ENCODE measurements at regions not wholly inside any gene's neighbourhood (a gene's known extent, or its start where the extent isn't known, plus 50 kb on each side); places are given as distances from the start of the nearest gene placed in this dataset.

GRCh38 chr16:48905632-48906505, 295.9 kb upstream of the N4BP1 start:
- in situ Hi-C loops (cut with MboI; ENCODE audit: low sequenced_read_pairs) = no loop called here

GRCh38 chr16:48904333-48904732, 294.4 kb upstream of the N4BP1 start:
- in situ Hi-C loops (cut with MboI; ENCODE audit: low sequenced_read_pairs) = no loop called here

DNA sequence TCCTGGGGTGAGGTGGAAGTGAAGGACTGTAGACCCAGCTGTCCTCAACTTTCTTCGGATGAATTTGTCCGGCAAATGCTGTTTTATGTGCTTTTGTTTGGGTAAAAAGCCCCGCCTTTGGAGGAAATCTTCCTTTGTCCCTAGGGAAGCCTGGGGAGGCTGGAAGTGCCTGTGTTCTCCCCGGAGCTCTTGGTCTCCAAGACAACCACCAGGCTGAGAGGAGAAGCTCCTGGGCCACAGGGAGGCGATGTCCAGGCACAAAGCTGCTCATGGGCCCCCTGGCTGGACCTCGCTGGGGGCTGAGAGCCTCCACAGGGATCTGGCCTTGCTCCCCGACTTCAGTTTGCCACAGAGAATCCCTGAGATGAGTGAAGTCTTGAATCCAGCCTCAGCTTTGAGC, 293.1 kb upstream of the N4BP1 start:
- in situ Hi-C loops (cut with MboI; ENCODE audit: low sequenced_read_pairs) = no loop called here

DNA sequence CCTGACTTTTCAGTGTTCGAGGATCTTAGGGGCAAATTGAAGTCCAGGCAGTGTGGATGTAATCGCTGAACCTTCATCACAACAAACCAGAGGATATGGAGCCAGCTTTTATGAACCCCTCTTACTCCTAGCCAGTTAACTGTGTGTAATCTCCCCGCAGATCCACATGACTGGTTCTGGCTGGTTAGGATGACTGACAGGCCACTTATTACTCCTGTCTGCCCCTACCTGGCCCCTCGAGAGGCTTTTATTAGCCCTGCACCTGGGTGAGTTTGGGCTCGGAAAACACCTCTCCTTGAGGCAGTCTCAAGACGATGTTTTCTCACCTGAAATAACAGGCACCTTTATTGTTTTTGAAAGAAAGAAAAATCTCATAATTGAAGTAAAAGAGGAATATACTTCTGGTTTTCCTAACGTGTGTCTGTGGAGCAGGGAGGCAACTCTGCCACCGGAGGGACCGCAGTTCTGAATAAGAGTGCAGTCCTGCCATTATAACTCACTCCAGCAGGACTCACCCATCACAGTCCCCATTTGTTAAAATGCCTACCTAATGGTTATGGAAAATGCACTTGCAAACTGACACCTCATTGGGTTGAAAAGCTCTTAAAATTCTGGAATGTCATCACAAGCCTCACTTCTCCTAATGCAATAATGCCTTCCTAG, 291.9 kb upstream of the N4BP1 start:
- in situ Hi-C loops (cut with MboI; ENCODE audit: low sequenced_read_pairs) = no loop called here

DNA sequence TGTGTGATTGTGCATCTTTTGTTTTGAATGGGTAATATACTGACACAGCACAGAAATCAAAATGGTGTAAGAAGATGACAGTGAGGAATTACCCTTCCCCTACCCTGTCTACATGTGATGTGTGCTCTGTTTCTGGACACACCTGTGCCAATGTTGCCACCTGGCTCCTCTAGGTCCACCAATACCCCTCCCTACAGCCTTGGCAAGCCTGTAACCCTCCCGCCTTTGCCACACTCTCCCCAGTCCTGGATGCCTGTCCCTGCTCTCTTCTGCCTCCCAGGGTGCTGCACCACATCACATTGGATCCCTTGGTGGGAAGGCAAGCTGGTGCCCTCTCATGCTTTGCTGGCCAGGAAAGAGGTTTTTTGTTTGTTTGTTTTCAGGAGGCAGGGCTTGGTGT, 289.5 kb upstream of the N4BP1 start:
- in situ Hi-C loops (cut with MboI; ENCODE audit: low sequenced_read_pairs) = no loop called here

DNA sequence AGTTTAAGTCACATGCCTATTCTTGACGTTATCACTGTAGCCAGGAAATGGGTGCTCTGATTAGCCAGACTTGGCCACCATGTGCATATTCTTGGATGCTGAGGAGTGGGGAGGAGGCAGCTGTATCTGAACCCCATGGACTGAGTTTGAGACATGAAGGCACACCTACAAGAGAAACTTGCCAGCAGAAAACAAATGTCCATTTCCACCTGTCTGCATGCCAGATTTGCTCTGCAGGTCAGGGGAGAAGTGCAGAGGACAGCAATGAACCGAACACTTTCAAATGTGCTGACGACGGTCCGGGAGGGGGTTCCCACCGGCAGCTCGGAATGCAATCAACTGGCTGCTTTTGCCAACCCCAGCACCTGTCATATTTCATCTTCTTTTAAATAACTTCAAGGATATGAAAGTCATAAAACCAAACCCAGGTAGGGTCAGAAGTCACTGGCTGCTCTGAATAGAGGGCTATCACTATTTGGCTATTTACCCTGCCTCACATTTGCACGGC, 287.8 kb upstream of the N4BP1 start:
- in situ Hi-C loops (cut with MboI; ENCODE audit: low sequenced_read_pairs) = no loop called here

GRCh38 chr16:48895142-48895541, 285.2 kb upstream of the N4BP1 start:
- in situ Hi-C loops (cut with MboI; ENCODE audit: low sequenced_read_pairs) = no loop called here

DNA sequence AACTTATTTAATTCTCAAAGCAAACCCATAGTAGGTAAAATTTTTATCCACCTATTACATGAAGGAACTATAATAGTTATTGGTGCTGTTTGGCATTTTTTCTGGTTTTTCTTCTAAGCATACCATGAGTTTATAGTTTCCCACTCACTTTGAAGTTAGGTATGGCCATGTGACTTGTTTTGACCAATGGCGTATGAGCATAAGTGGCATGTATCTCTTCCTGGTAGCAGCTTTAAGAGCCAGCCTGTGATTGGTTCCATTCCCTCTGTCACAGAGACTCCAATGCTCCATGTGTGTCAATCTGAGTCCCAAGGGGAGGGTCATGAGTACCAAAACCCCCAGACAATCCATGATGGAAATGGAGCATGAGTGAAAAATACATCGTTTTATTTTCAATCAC, 282.9 kb upstream of the N4BP1 start:
- in situ Hi-C loops (cut with MboI; ENCODE audit: low sequenced_read_pairs) = no loop called here

DNA sequence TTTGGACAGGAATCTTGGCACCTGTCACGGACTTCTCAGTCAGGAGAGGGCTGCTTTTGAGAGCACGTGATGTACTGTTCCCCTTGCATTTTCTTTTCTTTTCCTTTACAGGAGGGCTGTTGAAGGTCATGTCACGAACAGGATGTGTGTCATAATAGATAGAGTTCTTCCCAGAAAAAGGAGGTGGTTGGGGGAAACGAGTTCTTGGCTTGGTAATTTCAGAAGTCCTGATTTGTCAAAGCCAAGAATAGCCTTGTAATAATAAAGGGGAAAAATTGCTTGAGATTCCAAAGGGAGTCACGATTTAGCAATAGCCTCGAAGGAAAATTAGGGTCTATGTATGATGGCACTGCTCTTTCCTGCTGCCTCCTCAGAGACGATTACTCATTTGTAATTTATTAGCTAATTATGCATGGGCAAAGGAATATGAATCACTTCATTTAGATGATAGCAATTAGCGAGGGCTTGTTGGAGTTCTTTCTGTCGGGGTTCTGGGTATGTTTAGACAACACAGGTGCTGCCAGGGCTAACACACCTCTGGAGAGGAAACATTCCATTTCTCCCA, 277.7 kb upstream of the N4BP1 start:
- in situ Hi-C loops (cut with MboI; ENCODE audit: low sequenced_read_pairs) = no loop called here

DNA sequence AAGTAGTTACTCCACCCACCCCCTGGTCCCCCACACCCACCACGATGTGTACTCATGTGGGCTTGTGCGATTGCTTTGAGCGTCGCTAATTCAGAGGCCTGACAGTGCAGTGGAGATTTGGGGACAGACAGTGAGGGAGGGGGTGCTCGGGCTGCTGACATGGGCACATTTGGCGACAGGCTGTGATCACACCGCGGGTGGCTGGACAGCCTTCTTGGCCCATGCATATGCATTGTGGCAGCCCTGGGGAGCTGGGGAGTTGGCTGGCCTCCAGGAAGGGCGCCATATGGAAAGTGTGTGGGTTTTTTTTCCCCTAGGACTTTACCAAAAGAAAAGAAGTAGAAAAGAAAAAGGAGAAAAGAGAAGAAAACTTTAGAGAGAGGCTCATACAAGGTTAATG, 275.5 kb upstream of the N4BP1 start:
- in situ Hi-C loops (cut with MboI; ENCODE audit: low sequenced_read_pairs) = no loop called here

DNA sequence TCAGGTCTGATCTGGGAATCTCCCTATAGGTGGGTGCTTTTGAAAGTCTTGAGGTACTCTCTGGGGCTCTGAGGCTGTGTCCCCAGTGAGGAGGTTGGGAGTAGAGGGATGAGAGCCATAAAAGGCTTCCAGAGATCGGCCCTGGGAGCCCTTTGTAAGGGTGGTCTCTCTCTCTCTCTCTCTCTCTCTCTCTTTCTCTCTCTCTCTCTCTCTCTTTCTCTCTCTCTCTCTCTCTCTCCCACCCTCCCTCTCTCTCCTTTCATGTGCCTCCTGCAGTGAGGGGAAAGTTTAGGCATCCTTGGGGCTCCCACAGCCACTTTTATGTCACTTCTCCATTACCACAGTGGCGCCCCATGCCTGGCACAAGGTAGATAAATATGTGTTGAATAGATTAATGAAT, 271.3 kb upstream of the N4BP1 start:
- in situ Hi-C loops (cut with MboI; ENCODE audit: low sequenced_read_pairs) = no loop called here

DNA sequence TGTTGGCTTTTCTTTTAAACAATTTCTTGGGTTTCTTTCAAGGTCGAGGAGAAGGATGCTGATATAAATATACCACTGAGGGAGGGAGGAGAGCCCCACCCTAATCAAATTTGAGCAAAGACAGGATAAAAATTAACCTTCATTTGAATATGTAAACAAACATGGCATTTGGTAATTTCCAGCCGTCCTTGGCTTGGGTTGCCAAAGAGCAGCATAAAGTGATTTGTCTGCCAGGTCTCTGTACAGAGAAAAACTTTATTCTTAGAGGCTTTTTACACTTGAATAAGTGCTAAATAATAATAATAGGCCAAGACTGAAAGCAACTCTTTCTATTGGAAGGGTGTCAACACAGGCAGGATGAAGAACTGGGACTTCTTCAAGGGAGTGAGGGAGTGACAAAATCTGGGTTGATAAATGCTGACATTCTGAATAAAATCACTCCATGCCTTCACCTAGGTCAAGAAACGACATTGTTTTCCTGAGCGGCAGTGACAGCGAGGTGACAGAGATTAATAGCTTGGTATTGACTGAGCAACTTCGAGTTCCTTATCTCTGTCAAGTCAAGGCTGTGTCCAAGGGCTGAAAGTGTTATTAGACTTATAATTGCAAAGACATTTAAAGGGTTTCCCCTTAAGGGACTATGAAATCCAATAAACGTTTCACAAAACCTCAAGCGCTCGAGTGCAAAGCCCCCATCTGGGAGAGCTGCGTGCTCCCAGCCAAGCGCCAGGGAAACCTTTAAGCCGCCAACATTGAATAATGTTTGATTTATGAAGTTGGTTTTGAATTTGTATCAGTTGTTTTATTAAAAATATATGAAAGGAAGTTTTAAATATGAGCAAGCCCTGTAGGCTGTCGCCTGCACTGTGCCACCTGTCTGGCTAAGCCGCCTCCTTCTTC, 269.5 kb upstream of the N4BP1 start:
- in situ Hi-C loops (cut with MboI; ENCODE audit: low sequenced_read_pairs) = no loop called here

- in situ Hi-C loops (cut with MboI; ENCODE audit: low sequenced_read_pairs) = no loop called here
Measured at GRCh38 chr16:48877946-48878345, 268.0 kb upstream of the N4BP1 start.

DNA sequence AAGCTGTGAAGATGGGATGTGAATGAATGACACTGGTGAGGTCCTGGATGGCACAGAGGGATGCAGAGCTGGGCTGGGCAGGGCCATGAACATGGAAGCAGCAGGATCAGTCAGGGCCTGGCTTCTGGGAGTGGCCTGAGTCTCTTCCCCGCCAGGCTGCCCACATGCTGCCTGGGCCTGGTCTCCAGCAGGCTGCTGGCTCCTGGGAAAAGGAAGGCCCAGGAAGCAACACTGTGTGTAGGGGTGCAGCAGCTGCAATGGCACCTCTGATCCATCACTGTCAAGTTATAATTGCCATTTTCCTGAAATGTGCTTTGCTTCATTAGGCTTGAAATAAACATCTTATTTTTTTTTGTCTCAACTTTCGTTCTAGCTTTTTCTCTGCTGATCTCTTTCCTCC, 260.2 kb upstream of the N4BP1 start:
- in situ Hi-C loops (cut with MboI; ENCODE audit: low sequenced_read_pairs) = no loop called here

DNA sequence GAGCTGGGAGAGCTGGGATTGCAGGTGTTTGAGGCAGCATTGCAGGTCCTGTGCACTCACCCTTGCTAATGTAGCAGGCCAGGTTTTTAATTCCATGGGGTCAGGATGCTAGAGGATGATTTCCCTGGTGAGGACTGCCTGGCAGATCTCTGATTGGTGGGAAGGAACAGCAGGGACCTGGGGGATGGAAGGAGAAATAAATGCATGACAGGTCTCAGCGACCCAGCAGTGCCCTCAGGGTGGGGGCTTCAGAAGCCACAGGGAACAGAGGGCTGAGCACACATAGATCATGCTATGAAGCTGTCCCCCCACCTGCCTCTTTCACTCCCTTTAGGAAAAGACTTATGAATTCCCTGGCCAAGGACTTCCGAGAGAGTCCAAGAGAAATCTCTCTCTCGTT, 255.5 kb upstream of the N4BP1 start:
- in situ Hi-C loops (cut with MboI; ENCODE audit: low sequenced_read_pairs) = no loop called here

DNA sequence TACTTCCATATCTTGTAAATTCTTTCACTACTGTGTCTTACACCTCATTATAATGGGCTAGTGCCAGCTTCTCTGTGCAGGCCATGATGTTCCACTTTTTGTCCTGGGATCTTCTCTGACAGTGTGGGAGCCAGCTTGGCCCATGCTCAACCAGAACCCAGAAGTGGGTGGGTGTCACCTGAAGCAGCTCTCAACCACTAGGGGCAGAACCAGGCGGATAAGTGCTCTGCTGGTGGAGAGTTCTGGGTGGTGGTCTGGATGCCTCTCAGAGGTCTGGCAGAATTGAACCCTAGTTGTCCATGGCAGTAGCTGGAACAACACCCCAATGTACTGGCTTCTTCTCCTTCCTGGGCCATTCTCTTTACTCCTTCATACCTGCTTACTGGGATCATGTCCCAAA, 254.1 kb upstream of the N4BP1 start:
- in situ Hi-C loops (cut with MboI; ENCODE audit: low sequenced_read_pairs) = no loop called here

- in situ Hi-C loops (cut with MboI; ENCODE audit: low sequenced_read_pairs) = no loop called here
Measured at GRCh38 chr16:48862087-48862532, 252.1 kb upstream of the N4BP1 start.

GRCh38 chr16:48860341-48860740, 250.4 kb upstream of the N4BP1 start:
- in situ Hi-C loops (cut with MboI; ENCODE audit: low sequenced_read_pairs) = no loop called here

DNA sequence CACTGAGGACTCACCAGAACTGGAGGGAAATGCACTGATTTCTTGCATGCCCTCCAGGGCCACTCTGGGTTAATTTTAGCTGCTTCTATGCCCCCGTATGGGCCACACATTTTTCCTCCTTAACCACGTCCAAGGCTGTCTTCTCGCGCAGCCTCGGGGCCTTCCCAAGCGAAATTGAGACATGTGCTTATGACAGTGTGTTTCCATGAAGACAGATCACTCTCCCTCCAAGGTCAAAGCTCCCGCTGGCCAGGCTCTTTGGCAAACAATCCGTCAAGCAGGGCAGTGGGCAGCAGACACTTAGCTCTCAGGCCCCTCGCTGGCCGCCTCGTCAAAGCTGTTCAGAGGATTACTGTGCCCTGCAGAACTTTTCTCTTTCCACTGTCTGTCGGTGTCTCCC, 243.0 kb upstream of the N4BP1 start:
- in situ Hi-C loops (cut with MboI; ENCODE audit: low sequenced_read_pairs) = no loop called here

DNA sequence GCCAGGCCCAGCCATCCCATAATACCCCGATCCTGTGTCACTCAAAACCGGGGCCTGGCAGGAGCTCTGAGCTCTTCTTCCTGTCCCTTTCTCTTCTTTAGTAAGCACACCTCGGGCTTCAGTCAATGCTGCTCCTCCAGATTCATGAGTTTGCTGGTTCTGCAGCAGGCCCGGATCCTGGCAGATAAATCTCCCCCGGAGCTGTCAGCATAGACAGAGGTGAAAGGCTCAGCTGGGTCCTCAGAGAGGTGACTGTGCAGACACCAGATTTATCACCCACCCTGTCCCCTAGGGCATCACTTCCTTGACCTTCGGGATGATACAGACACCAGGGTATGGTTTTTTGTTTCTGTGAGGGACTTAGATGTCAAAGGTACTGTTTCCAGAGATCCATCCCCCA, 242.5 kb upstream of the N4BP1 start:
- in situ Hi-C loops (cut with MboI; ENCODE audit: low sequenced_read_pairs) = no loop called here

Measured in HL-60/S4 treated with phorbol 12-myristate 13-acetate at 8.2 ng/mL for 4 days and 3 days (cell line).